HL-60 (cell line): ENCODE measurements at regions not wholly inside any gene's neighbourhood (a gene's known extent, or its start where the extent isn't known, plus 50 kb on each side); places are given as distances from the start of the nearest gene placed in this dataset.

ENCODE experiments used
- CTCF ChIP-seq: IDR thresholded peaks from one replicate; pipeline ENCODE4 v1.5.1; 2011; ENCODE audit warnings: low read length, control low read depth, inconsistent platforms; ENCODE audit not compliant: insufficient read depth
- POLR2AphosphoS5 ChIP-seq: IDR thresholded peaks from 2 replicates; pipeline ENCODE4 v1.6.1; 2012; ENCODE audit warnings: low read depth
- REST ChIP-seq: IDR thresholded peaks from 2 replicates; pipeline ENCODE4 v1.6.1; 2012; ENCODE audit warnings: low read depth; ENCODE audit not compliant: insufficient replicate concordance
- SPI1 ChIP-seq: IDR thresholded peaks from 2 replicates; pipeline ENCODE4 v1.6.1; 2012; ENCODE audit warnings: low read depth, mild to moderate bottlenecking, borderline replicate concordance

- no peak for TF ChIP-seq CTCF
- no peak for TF ChIP-seq REST
- no peak for TF ChIP-seq SPI1
- no peak for TF ChIP-seq POLR2AphosphoS5
Observed at GRCh38 chrX:81979806-81980515, 778.1 kb downstream of the SH3BGRL start.
